ENCODE measurements at regions not wholly inside any gene's neighbourhood (a gene's known extent, or its start where the extent isn't known, plus 50 kb on each side); places are given as distances from the start of the nearest gene placed in this dataset.

GRCh38 chr13:80671773-80672172 lies 330.8 kb upstream of the SPRY2 start:
- Histone ChIP-seq H3K4me1 (ENCODE audit: low read depth) (no peaks in the 10 kb centered on the region), H3K36me3 (ENCODE audit: low read depth) (no peaks in the 10 kb centered on the region), H3K4me3 (no peak overlapping the region), H3K9me3 (peaks cover 11% of the 10 kb centered on the region)
- intact Hi-C loops (cut with DNase I, micrococcal nuclease) = no loop called here
- DNase-seq (no peak), ATAC-seq (no peak)
- no peak for TF ChIP-seq CTCF (IDR thresholded peaks at IDR 0.05)

GRCh38 chr13:80669112-80669511 lies 328.2 kb upstream of the SPRY2 start:
- DNase-seq (no peak), ATAC-seq (no peak)
- no peak for TF ChIP-seq CTCF (IDR thresholded peaks at IDR 0.05)
- Histone ChIP-seq H3K36me3 (ENCODE audit: low read depth) (no peaks in the 10 kb centered on the region), H3K4me3 (no peak overlapping the region), H3K4me1 (ENCODE audit: low read depth) (no peaks in the 10 kb centered on the region), H3K9me3 (peaks cover 11% of the 10 kb centered on the region)
- intact Hi-C loops (cut with DNase I, micrococcal nuclease) = no loop called here

GRCh38 chr13:80668452-80668851 lies 327.5 kb upstream of the SPRY2 start:
- Histone ChIP-seq H3K4me1 (ENCODE audit: low read depth) (no peaks in the 10 kb centered on the region), H3K4me3 (no peak overlapping the region), H3K9me3 (peaks cover 11% of the 10 kb centered on the region), H3K36me3 (ENCODE audit: low read depth) (no peaks in the 10 kb centered on the region)
- TF ChIP-seq CTCF (IDR thresholded peaks at IDR 0.05) = no peak
- ATAC-seq (no peak), DNase-seq (no peak)
- intact Hi-C loops (cut with DNase I, micrococcal nuclease) = no loop called here

GRCh38 chr13:80666782-80667552 lies 326.0 kb upstream of the SPRY2 start:
- ATAC-seq = no peak
- DNase-seq = no peak
- intact Hi-C loops (cut with DNase I, micrococcal nuclease) = no loop called here

DNA sequence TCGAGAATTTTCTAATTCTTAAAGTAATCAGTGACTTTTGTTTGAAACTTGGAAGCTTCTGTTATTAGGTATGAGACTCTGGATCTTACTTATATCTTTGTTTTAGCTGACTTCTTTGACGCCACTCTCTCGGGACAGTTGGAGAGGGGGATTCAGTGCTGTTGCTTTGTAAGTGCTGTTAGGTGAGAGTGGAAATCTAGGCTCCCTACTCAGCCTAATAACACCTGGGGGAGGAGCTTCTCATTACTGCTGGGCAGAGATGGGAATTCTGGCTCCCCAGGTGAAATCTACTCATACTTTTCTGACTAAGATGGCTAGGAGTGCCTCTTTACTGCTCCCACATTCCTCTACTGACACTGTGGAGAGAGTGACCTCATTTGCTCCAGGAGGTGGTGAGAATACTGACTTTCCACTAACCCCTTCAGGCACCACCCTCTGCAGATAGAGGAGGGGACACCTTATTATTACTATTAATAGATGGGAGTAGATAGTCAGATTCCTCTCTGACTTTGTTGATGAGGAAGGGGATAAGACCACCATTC lies 324.9 kb upstream of the SPRY2 start:
- intact Hi-C loops (cut with DNase I, micrococcal nuclease) = no loop called here
- no peaks in the 10 kb centered on the region for H3K9me3 ChIP-seq
- ATAC-seq (no peak), DNase-seq (no peak)
- no peak overlapping the region for H3K4me3 ChIP-seq
- H3K4me1 ChIP-seq (ENCODE audit: low read depth) = no peaks in the 10 kb centered on the region
- no peak for TF ChIP-seq CTCF (IDR thresholded peaks at IDR 0.05)
- no peaks in the 10 kb centered on the region for H3K36me3 ChIP-seq (ENCODE audit: low read depth)

More at GRCh38 chr13:80666782-80667552, 326.0 kb upstream of the SPRY2 start:
- Histone ChIP-seq H3K36me3 (ENCODE audit: low read depth) (no peaks in the 10 kb centered on the region), H3K4me1 (ENCODE audit: low read depth) (no peaks in the 10 kb centered on the region), H3K4me3 (no peak overlapping the region), H3K9me3 (no peaks in the 10 kb centered on the region)
- TF ChIP-seq CTCF (IDR thresholded peaks at IDR 0.05) = no peak

Data from mucosa of descending colon (tissue), 3 donors.